DMS153 (cell line): ENCODE measurements at regions not wholly inside any gene's neighbourhood (a gene's known extent, or its start where the extent isn't known, plus 50 kb on each side); places are given as distances from the start of the nearest gene placed in this dataset.

Experiments
- DNase-seq: peaks from one replicate; lab custom pipeline; 2025; lab: John Stamatoyannopoulos, UW

- no peak for DNase-seq
Observed at GRCh38 chr2:134770702-134771101, 51.9 kb upstream of the TMEM163 start.

- no peak for DNase-seq
Observed at GRCh38 chr2:134771313-134771801, 52.6 kb upstream of the TMEM163 start.

GRCh38 chr2:134772493-134773169 is 53.8 kb upstream of the TMEM163 start:
- no peak for DNase-seq

GRCh38 chr2:134773335-134773734 is 54.5 kb upstream of the TMEM163 start:
- DNase-seq, result peak; percentile 20

- no peak for DNase-seq
Observed at GRCh38 chr2:134773759-134774742, 55.3 kb upstream of the TMEM163 start.

GRCh38 chr2:134774786-134775641 is 56.2 kb upstream of the TMEM163 start:
- peak; percentile 76 for DNase-seq

- DNase-seq, result no peak
Observed at GRCh38 chr2:134776836-134777235, 58.0 kb upstream of the TMEM163 start.

- DNase-seq, result no peak
Observed at GRCh38 chr2:134777593-134777992, 58.8 kb upstream of the TMEM163 start.

- no peak for DNase-seq
Observed at GRCh38 chr2:134778372-134778771, 59.6 kb upstream of the TMEM163 start.

GRCh38 chr2:134780972-134781371 is 57.4 kb upstream of the ACMSD start:
- no peak for DNase-seq

- no peak for DNase-seq
Observed at GRCh38 chr2:134782107-134782506, 56.3 kb upstream of the ACMSD start.

GRCh38 chr2:134782792-134783191 is 55.6 kb upstream of the ACMSD start:
- DNase-seq, result peak; percentile 25

- no peak for DNase-seq
Observed at GRCh38 chr2:134783912-134784311, 54.5 kb upstream of the ACMSD start.

- DNase-seq, result no peak
Observed at GRCh38 chr2:134785659-134786430, 52.6 kb upstream of the ACMSD start.

- no peak for DNase-seq
Observed at GRCh38 chr2:134788417-134788816, 50.0 kb upstream of the ACMSD start.
